Ishikawa (cell line): ENCODE measurements at regions not wholly inside any gene's neighbourhood (a gene's known extent, or its start where the extent isn't known, plus 50 kb on each side); places are given as distances from the start of the nearest gene placed in this dataset.

Experiments used
- CEBPB ChIP-seq: IDR thresholded peaks from 2 replicates; pipeline ENCODE4 v1.6.1; 2012
- CREB1 ChIP-seq: IDR thresholded peaks from 2 replicates; pipeline ENCODE4 v1.6.1; 2012; ENCODE audit warnings: low read depth
- EGR1 ChIP-seq: IDR thresholded peaks from 2 replicates; pipeline ENCODE4 v1.6.1; 2012
- EP300 ChIP-seq: IDR thresholded peaks from 2 replicates; pipeline ENCODE4 v1.6.1; 2012; ENCODE audit warnings: borderline replicate concordance
- FOXM1 ChIP-seq: IDR thresholded peaks from 2 replicates; pipeline ENCODE4 v1.6.1; 2012; ENCODE audit warnings: low read depth, borderline replicate concordance
- MAX ChIP-seq: IDR thresholded peaks from 2 replicates; pipeline ENCODE4 v1.6.1; 2012
- NFIC ChIP-seq: IDR thresholded peaks from 2 replicates; pipeline ENCODE4 v1.6.1; 2012
- RAD21 ChIP-seq: IDR thresholded peaks from 2 replicates; pipeline ENCODE4 v1.6.1; 2012; ENCODE audit warnings: low read depth
- REST ChIP-seq: IDR thresholded peaks from 2 replicates; pipeline ENCODE4 v1.6.1; 2012; ENCODE audit warnings: low read depth, mild to moderate bottlenecking
- TAF1 ChIP-seq: IDR thresholded peaks from 2 replicates; pipeline ENCODE4 v1.6.1; 2012; ENCODE audit warnings: low read depth, mild to moderate bottlenecking
- TCF12 ChIP-seq: IDR thresholded peaks from 2 replicates; pipeline ENCODE4 v1.6.1; 2012; ENCODE audit warnings: low read depth
- TEAD4 ChIP-seq: IDR thresholded peaks from 2 replicates; pipeline ENCODE4 v1.6.1; 2012
- USF1 ChIP-seq: IDR thresholded peaks from 2 replicates; pipeline ENCODE4 v1.6.1; 2012
- YY1 ChIP-seq: IDR thresholded peaks from 2 replicates; pipeline ENCODE4 v1.6.1; 2012; ENCODE audit warnings: low read depth
- ZBTB7A ChIP-seq: IDR thresholded peaks from 2 replicates; pipeline ENCODE4 v1.6.1; 2012; ENCODE audit warnings: low read depth

- TF ChIP-seq REST (no peak), USF1 (no peak), TAF1 (no peak), TEAD4 (no peak), CEBPB (no peak), NFIC (no peak), EGR1 (no peak), CREB1 (no peak), EP300 (no peak), MAX (no peak), FOXM1 (no peak), YY1 (no peak), RAD21 (no peak), ZBTB7A (no peak), TCF12 (no peak)
Measured at GRCh38 chr13:22127277-22128164, 456.6 kb downstream of the FGF9 start.

GRCh38 chr13:22128441-22129408, 457.9 kb downstream of the FGF9 start:
- TF ChIP-seq YY1 (no peak), FOXM1 (no peak), CREB1 (no peak), TCF12 (no peak), NFIC (no peak), MAX (no peak), TEAD4 (no peak), ZBTB7A (no peak), EP300 (no peak), CEBPB (no peak), RAD21 (no peak), EGR1 (no peak), USF1 (no peak), TAF1 (no peak)

GRCh38 chr13:22130254-22130653, 459.4 kb downstream of the FGF9 start:
- no peak for TF ChIP-seq TCF12
- no peak for TF ChIP-seq EGR1
- TF ChIP-seq USF1, result no peak
- no peak for TF ChIP-seq YY1
- no peak for TF ChIP-seq CREB1
- no peak for TF ChIP-seq RAD21
- no peak for TF ChIP-seq REST
- TF ChIP-seq FOXM1, result no peak
- no peak for TF ChIP-seq TEAD4
- TF ChIP-seq EP300, result no peak
- TF ChIP-seq NFIC, result no peak
- TF ChIP-seq ZBTB7A, result no peak
- TF ChIP-seq MAX, result no peak
- TF ChIP-seq TAF1, result no peak
- no peak for TF ChIP-seq CEBPB

- no peak for TF ChIP-seq MAX
- TF ChIP-seq USF1, result no peak
- no peak for TF ChIP-seq TCF12
- TF ChIP-seq TEAD4, result no peak
- TF ChIP-seq TAF1, result no peak
- no peak for TF ChIP-seq EP300
- no peak for TF ChIP-seq NFIC
- TF ChIP-seq YY1, result no peak
- no peak for TF ChIP-seq ZBTB7A
- TF ChIP-seq RAD21, result no peak
- TF ChIP-seq CEBPB, result no peak
- no peak for TF ChIP-seq REST
- no peak for TF ChIP-seq FOXM1
- TF ChIP-seq CREB1, result no peak
- TF ChIP-seq EGR1, result no peak
Measured at GRCh38 chr13:22134261-22134660, 463.4 kb downstream of the FGF9 start.
